Thoracic aorta (tissue), 2 donors: ENCODE measurements at regions not wholly inside any gene's neighbourhood (a gene's known extent, or its start where the extent isn't known, plus 50 kb on each side); places are given as distances from the start of the nearest gene placed in this dataset.
"Not testable (repeated sequence)": the region's sequence is repeated elsewhere in the genome, so short reads cannot be mapped to it uniquely, and the experiment has no call there.

ENCODE experiments used
- ATAC-seq: fragments of 150-250 bp; one replicate; pipeline ENCODE4 v1.8.0; 2017; ENCODE audit warnings: low read depth; ENCODE audit not compliant: insufficient number of reproducible peaks, low FRiP score
- DNase-seq: peaks from one replicate; pipeline ENCODE4 v3.0.0-alpha.2; 2020; ENCODE audit warnings: low spot score
- H3K27ac ChIP-seq, 2 donors: fragments of 200-600 bp; sonication (generic); 1 replicate in 1 of 2; 2 replicates in 1 of 2; pipeline ENCODE4 v1.5.1; 2016; ENCODE audit warnings: mild to moderate bottlenecking in 2 of 2, moderate library complexity in 2 of 2
- H3K27me3 ChIP-seq: fragments of 200-600 bp; sonication (generic); replicated peaks from 2 replicates; pipeline ENCODE4 v1.6.0; 2016; ENCODE audit warnings: mild to moderate bottlenecking; ENCODE audit not compliant: insufficient read depth
- H3K36me3 ChIP-seq: fragments of 200-600 bp; sonication (generic); one replicate; pipeline ENCODE4 v1.5.1; 2016
- H3K4me1 ChIP-seq, 2 donors: fragments of 200-600 bp; sonication (generic); 1 replicate in 1 of 2; 2 replicates in 1 of 2; pipeline versions ENCODE4 v1.5.1 to v1.6.0; 2016; ENCODE audit warnings: low read depth in 2 of 2, mild to moderate bottlenecking in 1 of 2; ENCODE audit not compliant: control insufficient read depth in 1 of 2
- H3K4me3 ChIP-seq: fragments of 200-600 bp; sonication (generic); 2 replicates; pipeline ENCODE4 v1.5.1; 2016; ENCODE audit warnings: mild to moderate bottlenecking
- H3K9me3 ChIP-seq: fragments of 200-600 bp; sonication (generic); 2 replicates; pipeline ENCODE4 v1.5.1; 2016
- CTCF ChIP-seq: fragments of 200-600 bp; sonication (generic); IDR thresholded peaks from one replicate; pipeline ENCODE4 v1.5.1; 2019; ENCODE audit warnings: antibody characterized with exemption

GRCh38 chr13:76597868-76598267, 288.3 kb downstream of the KCTD12 start:
- ATAC-seq (no peak), DNase-seq (no peak)
- H3K9me3 ChIP-seq = no peaks in the 10 kb centered on the region
- H3K4me3 ChIP-seq = no peak overlapping the region
- no peak overlapping the region for H3K27ac ChIP-seq
- H3K36me3 ChIP-seq = no peaks in the 10 kb centered on the region
- no peak for TF ChIP-seq CTCF
- no peaks in the 10 kb centered on the region for H3K4me1 ChIP-seq
- no peaks in the 10 kb centered on the region for H3K27me3 ChIP-seq

- ATAC-seq = no peak
- H3K27ac ChIP-seq = no peak overlapping the region
- no peak for DNase-seq
- no peaks in the 10 kb centered on the region for H3K27me3 ChIP-seq
- no peak overlapping the region for H3K4me3 ChIP-seq
- H3K36me3 ChIP-seq = no peaks in the 10 kb centered on the region
- no peaks in the 10 kb centered on the region for H3K4me1 ChIP-seq
- no peaks in the 10 kb centered on the region for H3K9me3 ChIP-seq
- TF ChIP-seq CTCF = no peak
Observed at GRCh38 chr13:76596216-76596615, 290.0 kb downstream of the KCTD12 start.

DNA sequence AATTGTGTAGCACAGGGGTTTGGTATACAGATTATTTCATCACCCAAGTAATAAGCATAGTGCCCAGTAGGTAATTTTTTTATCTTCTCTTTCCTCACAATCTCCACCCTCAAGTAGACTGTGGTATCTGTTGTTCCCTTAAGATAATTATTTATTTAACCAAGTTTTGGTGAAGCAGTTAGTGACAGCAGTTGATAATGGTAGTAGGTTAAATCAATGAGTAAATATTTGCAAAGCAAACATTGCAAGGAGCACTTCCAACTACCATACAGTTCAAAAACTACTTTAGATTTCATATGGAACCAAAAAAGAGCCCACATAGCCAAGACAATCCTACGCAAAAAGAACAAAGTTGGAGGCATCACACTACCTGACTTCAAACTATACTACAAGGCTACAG, 291.8 kb downstream of the KCTD12 start:
- Histone ChIP-seq H3K9me3 (no peaks in the 10 kb centered on the region), H3K27ac (no peak overlapping the region), H3K27me3 (no peaks in the 10 kb centered on the region), H3K4me1 (no peaks in the 10 kb centered on the region), H3K36me3 (no peaks in the 10 kb centered on the region), H3K4me3 (no peak overlapping the region)
- no peak for TF ChIP-seq CTCF
- DNase-seq (no peak), ATAC-seq (no peak)

- Histone ChIP-seq H3K9me3 (no peaks in the 10 kb centered on the region), H3K27ac (no peak overlapping the region), H3K27me3 (no peaks in the 10 kb centered on the region), H3K4me3 (no peak overlapping the region), H3K4me1 (no peaks in the 10 kb centered on the region), H3K36me3 (no peaks in the 10 kb centered on the region)
- TF ChIP-seq CTCF = no peak
- ATAC-seq (no peak), DNase-seq (no peak)
Observed at GRCh38 chr13:76586842-76587241, 299.4 kb downstream of the KCTD12 start.

- Histone ChIP-seq H3K4me1 (no peaks in the 10 kb centered on the region), H3K27ac (no peak overlapping the region), H3K9me3 (peaks cover 3% of the 10 kb centered on the region), H3K4me3 (no peak overlapping the region), H3K27me3 (no peaks in the 10 kb centered on the region), H3K36me3 (no peaks in the 10 kb centered on the region)
- ATAC-seq = no peak
- DNase-seq = no peak
- TF ChIP-seq CTCF = no peak
Observed at GRCh38 chr13:76579701-76580100, 306.5 kb downstream of the KCTD12 start.

GRCh38 chr13:76575634-76576033, 310.6 kb downstream of the KCTD12 start:
- H3K27me3 ChIP-seq, H3K4me3 ChIP-seq, H3K9me3 ChIP-seq, H3K27ac ChIP-seq, ATAC-seq, DNase-seq, H3K4me1 ChIP-seq, H3K36me3 ChIP-seq: not testable (repeated sequence)
